D721Med (cell line): ENCODE measurements at regions not wholly inside any gene's neighbourhood (a gene's known extent, or its start where the extent isn't known, plus 50 kb on each side); places are given as distances from the start of the nearest gene placed in this dataset.

Source experiments
- DNase-seq: peaks from one replicate; pipeline ENCODE4 v3.0.0; 2011; ENCODE audit warnings: low spot score; ENCODE audit not compliant: insufficient read length
- FAIRE-seq: peaks from 2 replicates; lab custom pipeline; 2011; peaks lifted over from hg19 to GRCh38; lab: Jason Lieb, UNC
- CTCF ChIP-seq: IDR thresholded peaks from 2 replicates; pipeline ENCODE4 v1.5.1; 2012; ENCODE audit warnings: mild to moderate bottlenecking, control low read depth; ENCODE audit not compliant: insufficient read depth; ENCODE audit errors: missing control alignments

GRCh38 chr1:221907166-221907932 lies 165.5 kb upstream of the DUSP10 start:
- DNase-seq (no peak), FAIRE-seq (no peak)
- TF ChIP-seq CTCF = no peak

GRCh38 chr1:221905802-221906201 lies 163.9 kb upstream of the DUSP10 start:
- TF ChIP-seq CTCF = no peak
- FAIRE-seq (no peak), DNase-seq (no peak)

- no peak for FAIRE-seq
- TF ChIP-seq CTCF = no peak
- DNase-seq = no peak
These were observed 162.4 kb upstream of the DUSP10 start for GRCh38 chr1:221904319-221904718.

GRCh38 chr1:221903594-221903993 lies 161.7 kb upstream of the DUSP10 start:
- FAIRE-seq (no peak), DNase-seq (no peak)
- no peak for TF ChIP-seq CTCF

- FAIRE-seq = no peak
- TF ChIP-seq CTCF = no peak
- DNase-seq = no peak
These were observed 161.1 kb upstream of the DUSP10 start for GRCh38 chr1:221902961-221903360.

GRCh38 chr1:221900678-221901077 lies 158.8 kb upstream of the DUSP10 start:
- no peak for TF ChIP-seq CTCF
- FAIRE-seq (no peak), DNase-seq (no peak)

GRCh38 chr1:221897321-221897721 lies 155.4 kb upstream of the DUSP10 start:
- no peak for TF ChIP-seq CTCF
- DNase-seq (no peak), FAIRE-seq (no peak)
